AG04450 (cell line): ENCODE measurements at regions not wholly inside any gene's neighbourhood (a gene's known extent, or its start where the extent isn't known, plus 50 kb on each side); places are given as distances from the start of the nearest gene placed in this dataset.

Experiments
- CTCF ChIA-PET: fragments of 300-600, 350-600 bp; formaldehyde crosslinking; extraction: SDS; loops from one replicate; lab custom pipeline; 2022; ENCODE audit warnings: antibody characterized with exemption, inconsistent platforms; lab: Charles Lee
- POLR2A ChIA-PET: fragments of 350-600 bp; formaldehyde crosslinking; extraction: SDS; loops from one replicate; lab custom pipeline; 2021; ENCODE audit warnings: antibody characterized with exemption, inconsistent platforms; lab: Yijun Ruan, JAX
- DNase-seq: peaks from one replicate; pipeline ENCODE4 v3.0.0-alpha.2; 2011; ENCODE audit warnings: low read depth, low spot score
- H3K27ac ChIP-seq: one replicate; pipeline ENCODE4 v1.5.1; 2012; ENCODE audit warnings: low read depth, low read length, control low read depth
- H3K27me3 ChIP-seq: one replicate; pipeline ENCODE4 v1.6.0; 2012; ENCODE audit warnings: low read length; ENCODE audit not compliant: control insufficient read depth, insufficient read depth
- H3K4me3 ChIP-seq: 2 replicates; pipeline ENCODE4 v1.5.1; 2011; ENCODE audit warnings: mild to moderate bottlenecking, low read depth, low read length, control low read depth
- H3K9me3 ChIP-seq: 2 replicates; pipeline ENCODE4 v1.5.1; 2012; ENCODE audit warnings: low read length; ENCODE audit not compliant: control insufficient read depth, insufficient read depth
- CTCF ChIP-seq: IDR thresholded peaks from 2 replicates; pipeline ENCODE4 v1.5.1; 2011; ENCODE audit warnings: low read depth, low read length, control low read depth, inconsistent platforms

GRCh38 chr17:56681561-56682266 lies 88.2 kb downstream of the NOG start:
- no peak for TF ChIP-seq CTCF
- POLR2A ChIA-PET, result interaction anchor here (1.1 to 1.5 kb wide), 2 partner anchors 18 to 105 kb away, joined by 4 to 12 read pairs; no protein-coding TSS in a partner anchor
- Histone ChIP-seq H3K4me3 (no peak overlapping the region), H3K9me3 (no peaks in the 10 kb centered on the region), H3K27ac (peak overlapping the region; percentile 71), H3K27me3 (peaks cover 19% of the 10 kb centered on the region)
- CTCF ChIA-PET, result interaction anchor here (0.7 to 1.0 kb wide), 3 partner anchors 34 to 1156 kb away, joined by 3 to 5 read pairs (median 3); no protein-coding TSS in a partner anchor
- peak; percentile 87 for DNase-seq

GRCh38 chr17:56688151-56688550 lies 94.7 kb downstream of the NOG start:
- H3K9me3 ChIP-seq, result no peaks in the 10 kb centered on the region
- H3K4me3 ChIP-seq, result no peak overlapping the region
- ChIA-PET CTCF (interaction anchor here (1.0 kb wide), 1 partner anchor 27 kb away, joined by 3 read pairs; no protein-coding TSS in a partner anchor), POLR2A (no interaction called here)
- peaks cover 2% of the 10 kb centered on the region for H3K27me3 ChIP-seq
- no peak for TF ChIP-seq CTCF
- no peak overlapping the region for H3K27ac ChIP-seq
- DNase-seq, result no peak

GRCh38 chr17:56690441-56691291 lies 97.2 kb downstream of the NOG start:
- CTCF ChIA-PET, result interaction anchor here (0.7 to 1.4 kb wide), 3 partner anchors 9 to 25 kb away, joined by 3 to 7 read pairs (median 3); no protein-coding TSS in a partner anchor
- Histone ChIP-seq H3K4me3 (no peak overlapping the region), H3K27me3 (peaks cover 2% of the 10 kb centered on the region), H3K9me3 (no peaks in the 10 kb centered on the region), H3K27ac (no peak overlapping the region)
- POLR2A ChIA-PET, result no interaction called here
- DNase-seq, result no peak
- no peak for TF ChIP-seq CTCF

GRCh38 chr17:56694825-56695224 lies 101.3 kb downstream of the NOG start:
- no peak for TF ChIP-seq CTCF
- Histone ChIP-seq H3K4me3 (no peak overlapping the region), H3K27me3 (peaks cover 2% of the 10 kb centered on the region), H3K27ac (no peak overlapping the region), H3K9me3 (no peaks in the 10 kb centered on the region)
- ChIA-PET CTCF (interaction anchor here (1.1 to 2.9 kb wide), 2 partner anchors 15 to 21 kb away, joined by 3 to 19 read pairs; no protein-coding TSS in a partner anchor), POLR2A (no interaction called here)
- no peak for DNase-seq

- no peak for DNase-seq
- no peaks in the 10 kb centered on the region for H3K9me3 ChIP-seq
- TF ChIP-seq CTCF, result no peak
- ChIA-PET CTCF (interaction anchor here (0.7 kb wide), 1 partner anchor 599 kb away, joined by 4 read pairs; no protein-coding TSS in a partner anchor), POLR2A (no interaction called here)
- H3K27ac ChIP-seq, result no peak overlapping the region
- no peaks in the 10 kb centered on the region for H3K27me3 ChIP-seq
- no peak overlapping the region for H3K4me3 ChIP-seq
Observed at GRCh38 chr17:56697190-56697589, 103.7 kb downstream of the NOG start.
